ENCODE measurements at regions not wholly inside any gene's neighbourhood (a gene's known extent, or its start where the extent isn't known, plus 50 kb on each side); places are given as distances from the start of the nearest gene placed in this dataset.

GRCh38 chr13:24081387-24081786 is 79.1 kb upstream of the SPATA13 start:
- TF ChIP-seq CTCF (IDR thresholded peaks at IDR 0.05) (no peak), POLR2A (IDR thresholded peaks at IDR 0.05) (no peak)

All from ovary (tissue), 3 donors.